ENCODE measurements at regions not wholly inside any gene's neighbourhood (a gene's known extent, or its start where the extent isn't known, plus 50 kb on each side); places are given as distances from the start of the nearest gene placed in this dataset.

DNA sequence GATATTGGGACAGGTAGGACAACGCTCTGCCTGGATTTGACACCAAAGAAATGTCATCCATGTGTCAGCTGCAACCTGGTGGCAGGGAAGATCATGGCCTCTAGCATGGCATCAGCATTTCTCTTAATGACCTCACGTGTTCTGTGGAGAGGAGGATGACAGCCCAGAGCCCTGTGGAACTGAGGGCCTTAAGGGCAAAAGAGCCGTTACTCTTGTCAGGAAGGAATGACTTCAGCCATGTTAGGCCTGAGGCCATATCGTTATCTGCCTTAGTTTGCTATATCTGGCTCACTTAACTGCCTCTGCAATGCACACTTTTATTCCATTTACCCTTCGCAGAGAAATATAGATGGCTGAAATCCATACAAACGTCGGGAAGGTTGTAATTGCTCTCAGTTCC lies 83.2 kb upstream of the PBX1 start:
- no peaks in the 10 kb centered on the region for H4K20me1 ChIP-seq (ENCODE audit: control insufficient read depth, insufficient read depth)
- H3K9ac ChIP-seq (ENCODE audit: control insufficient read depth, insufficient read depth, low read length) = no peak overlapping the region
- POLR2A ChIA-PET = no interaction called here
- H3K79me2 ChIP-seq (ENCODE audit: control insufficient read depth, insufficient read depth, low read length) = no peaks in the 10 kb centered on the region
- FAIRE-seq (no peak), DNase-seq (ENCODE audit: low read depth, low spot score) (no peak), ATAC-seq (no peak)
- H3K4me1 ChIP-seq (ENCODE audit: control insufficient read depth, insufficient read depth, low read length) = no peaks in the 10 kb centered on the region
- WGBS (ENCODE audit: insufficient coverage, insufficient replicate concordance, low lambda C conversion rate, missing lambda C conversion rate) = 25% methylated on average over 7 of the region's 7 CpGs
- H3K4me2 ChIP-seq (ENCODE audit: control insufficient read depth, insufficient read depth) = no peak overlapping the region
- H3K36me3 ChIP-seq (ENCODE audit: control insufficient read depth in 2 of 2, insufficient read depth in 2 of 2, low read length in 1 of 2) = no peaks in the 10 kb centered on the region
- no peak overlapping the region for H3K27ac ChIP-seq (ENCODE audit: control insufficient read depth, insufficient read depth)
- no peaks in the 10 kb centered on the region for H3K9me3 ChIP-seq (replicated peaks; ENCODE audit: control insufficient read depth, insufficient read depth, low read length)
- H2AFZ ChIP-seq (ENCODE audit: control insufficient read depth, low read depth, low read length) = no peak overlapping the region
- SMC1A ChIA-PET (ENCODE audit: uncharacterized antibody, unreplicated experiment) = no interaction called here
- no peak overlapping the region for H3K4me3 ChIP-seq
- no peaks in the 10 kb centered on the region for H3K27me3 ChIP-seq (replicated peaks in 1 of 2; ENCODE audit: control insufficient read depth in 2 of 2, insufficient read depth in 2 of 2, low read length in 1 of 2)
- no TSS peak for BruUV-seq (replicated peaks)
- TF ChIP-seq SP1 (IDR thresholded peaks at IDR 0.05; ENCODE audit: low read depth, low read length) = no peak
- TF ChIP-seq SRF (IDR thresholded peaks at IDR 0.05; ENCODE audit: low read depth in 2 of 2, low read length in 2 of 2) = no peak
- TF ChIP-seq, protein P1, sequence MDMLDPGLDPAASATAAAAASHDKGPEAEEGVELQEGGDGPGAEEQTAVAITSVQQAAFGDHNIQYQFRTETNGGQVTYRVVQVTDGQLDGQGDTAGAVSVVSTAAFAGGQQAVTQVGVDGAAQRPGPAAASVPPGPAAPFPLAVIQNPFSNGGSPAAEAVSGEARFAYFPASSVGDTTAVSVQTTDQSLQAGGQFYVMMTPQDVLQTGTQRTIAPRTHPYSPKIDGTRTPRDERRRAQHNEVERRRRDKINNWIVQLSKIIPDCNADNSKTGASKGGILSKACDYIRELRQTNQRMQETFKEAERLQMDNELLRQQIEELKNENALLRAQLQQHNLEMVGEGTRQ (IDR thresholded peaks at IDR 0.05; ENCODE audit: borderline replicate concordance, low read depth, low read length) = no peak
- no peak for TF ChIP-seq NR2C2 (IDR thresholded peaks at IDR 0.05; ENCODE audit: borderline replicate concordance, control insufficient read depth, insufficient read length, low read depth)
- TF ChIP-seq MYB (IDR thresholded peaks at IDR 0.05; ENCODE audit: borderline replicate concordance, low read depth, low read length) = no peak
- TF ChIP-seq, protein P2, sequence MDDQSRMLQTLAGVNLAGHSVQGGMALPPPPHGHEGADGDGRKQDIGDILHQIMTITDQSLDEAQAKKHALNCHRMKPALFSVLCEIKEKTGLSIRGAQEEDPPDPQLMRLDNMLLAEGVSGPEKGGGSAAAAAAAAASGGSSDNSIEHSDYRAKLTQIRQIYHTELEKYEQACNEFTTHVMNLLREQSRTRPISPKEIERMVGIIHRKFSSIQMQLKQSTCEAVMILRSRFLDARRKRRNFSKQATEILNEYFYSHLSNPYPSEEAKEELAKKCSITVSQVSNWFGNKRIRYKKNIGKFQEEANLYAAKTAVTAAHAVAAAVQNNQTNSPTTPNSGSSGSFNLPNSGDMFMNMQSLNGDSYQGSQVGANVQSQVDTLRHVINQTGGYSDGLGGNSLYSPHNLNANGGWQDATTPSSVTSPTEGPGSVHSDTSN (IDR thresholded peaks at IDR 0.05; ENCODE audit: insufficient replicate concordance, low read depth, low read length) = no peak
- TF ChIP-seq, protein P3, sequence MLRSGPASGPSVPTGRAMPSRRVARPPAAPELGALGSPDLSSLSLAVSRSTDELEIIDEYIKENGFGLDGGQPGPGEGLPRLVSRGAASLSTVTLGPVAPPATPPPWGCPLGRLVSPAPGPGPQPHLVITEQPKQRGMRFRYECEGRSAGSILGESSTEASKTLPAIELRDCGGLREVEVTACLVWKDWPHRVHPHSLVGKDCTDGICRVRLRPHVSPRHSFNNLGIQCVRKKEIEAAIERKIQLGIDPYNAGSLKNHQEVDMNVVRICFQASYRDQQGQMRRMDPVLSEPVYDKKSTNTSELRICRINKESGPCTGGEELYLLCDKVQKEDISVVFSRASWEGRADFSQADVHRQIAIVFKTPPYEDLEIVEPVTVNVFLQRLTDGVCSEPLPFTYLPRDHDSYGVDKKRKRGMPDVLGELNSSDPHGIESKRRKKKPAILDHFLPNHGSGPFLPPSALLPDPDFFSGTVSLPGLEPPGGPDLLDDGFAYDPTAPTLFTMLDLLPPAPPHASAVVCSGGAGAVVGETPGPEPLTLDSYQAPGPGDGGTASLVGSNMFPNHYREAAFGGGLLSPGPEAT (IDR thresholded peaks at IDR 0.05; ENCODE audit: low read depth) = no peak
- RAD21 ChIA-PET (ENCODE audit: unreplicated experiment) = no interaction called here
- CTCF ChIA-PET = no interaction called here
- intact Hi-C loops (cut with micrococcal nuclease; ENCODE audit: unreplicated experiment) (no loop called here), in situ Hi-C loops (cut with MboI) (no loop called here)
